Loucy (cell line): ENCODE measurements at regions not wholly inside any gene's neighbourhood (a gene's known extent, or its start where the extent isn't known, plus 50 kb on each side); places are given as distances from the start of the nearest gene placed in this dataset.

Source experiments
- H2AFZ ChIP-seq: fragments of 200-600 bp; sonication (generic); 2 replicates; pipeline ENCODE4 v1.6.0; 2016; ENCODE audit warnings: antibody characterized with exemption, mild to moderate bottlenecking, low read length, moderate library complexity
- H3F3A ChIP-seq: fragments of 200-600 bp; 2 replicates; pipeline ENCODE4 v1.6.0; 2016; ENCODE audit warnings: antibody characterized with exemption, low read depth, mild to moderate bottlenecking
- H3K27me3 ChIP-seq: fragments of 200-600 bp; sonication (generic); 2 replicates; pipeline ENCODE4 v1.6.1; 2014; ENCODE audit warnings: low read length, mild to moderate bottlenecking; ENCODE audit not compliant: insufficient read depth, poor library complexity, severe bottlenecking
- H3K36me3 ChIP-seq: fragments of 200-600 bp; sonication (generic); 2 replicates; pipeline ENCODE4 v1.6.1; 2016; ENCODE audit warnings: low read length; ENCODE audit not compliant: insufficient read depth
- H3K4me1 ChIP-seq: fragments of 200-600 bp; sonication (generic); 2 replicates; pipeline ENCODE4 v1.5.1; 2014; ENCODE audit warnings: low read length, mild to moderate bottlenecking; ENCODE audit not compliant: insufficient read depth, poor library complexity, severe bottlenecking
- H3K4me2 ChIP-seq: fragments of 200-600 bp; sonication (generic); 2 replicates; pipeline ENCODE4 v1.6.0; 2014; ENCODE audit warnings: antibody characterized with exemption, low read length, low read depth, mild to moderate bottlenecking; ENCODE audit not compliant: poor library complexity, severe bottlenecking
- H3K4me3 ChIP-seq: fragments of 200-600 bp; sonication (generic); 2 replicates; pipeline ENCODE4 v1.5.1; 2014; ENCODE audit warnings: low read length, mild to moderate bottlenecking, mixed read lengths; ENCODE audit not compliant: poor library complexity, severe bottlenecking
- H3K79me2 ChIP-seq: fragments of 200-600 bp; sonication (generic); 2 replicates; pipeline ENCODE4 v1.6.1; 2014; ENCODE audit warnings: low read length; ENCODE audit not compliant: insufficient read depth
- H3K9ac ChIP-seq: fragments of 200-600 bp; sonication (generic); 2 replicates; pipeline ENCODE4 v1.6.0; 2014; ENCODE audit warnings: mild to moderate bottlenecking, low read depth, low read length, moderate library complexity; ENCODE audit not compliant: poor library complexity, severe bottlenecking
- H3K9me2 ChIP-seq: fragments of 200-600 bp; sonication (generic); replicated peaks from 2 replicates; pipeline ENCODE4 v1.6.1; 2016; ENCODE audit warnings: low read depth, low read length, mixed read lengths
- H3K9me3 ChIP-seq: fragments of 200-600 bp; sonication (generic); 2 replicates; pipeline ENCODE4 v1.6.1; 2014; ENCODE audit warnings: mild to moderate bottlenecking, antibody characterized with exemption, low read length, low read depth; ENCODE audit not compliant: insufficient read depth
- H4K20me1 ChIP-seq: fragments of 200-600 bp; sonication (generic); 2 replicates; pipeline ENCODE4 v1.6.0; 2014; ENCODE audit warnings: antibody characterized with exemption, low read length, mild to moderate bottlenecking; ENCODE audit not compliant: insufficient read depth, poor library complexity, severe bottlenecking
- CTCF ChIP-seq: fragments of 200-600 bp; sonication (generic); conservative IDR thresholded peaks from 2 replicates; pipeline ENCODE4 v1.5.1; 2014; ENCODE audit warnings: mild to moderate bottlenecking, antibody characterized with exemption, low read length
- EZH2phosphoT487 ChIP-seq: fragments of 200-600 bp; IDR thresholded peaks from 2 replicates; pipeline ENCODE4 v1.6.1; 2018; ENCODE audit warnings: antibody characterized with exemption, mild to moderate bottlenecking, moderate library complexity, borderline replicate concordance

- TF ChIP-seq EZH2phosphoT487 (no peak), CTCF (no peak)
- no peaks in the 10 kb centered on the region for H3K9me3 ChIP-seq
Observed at GRCh38 chr18:43827311-43827710, 550.0 kb upstream of the SYT4 start.

DNA sequence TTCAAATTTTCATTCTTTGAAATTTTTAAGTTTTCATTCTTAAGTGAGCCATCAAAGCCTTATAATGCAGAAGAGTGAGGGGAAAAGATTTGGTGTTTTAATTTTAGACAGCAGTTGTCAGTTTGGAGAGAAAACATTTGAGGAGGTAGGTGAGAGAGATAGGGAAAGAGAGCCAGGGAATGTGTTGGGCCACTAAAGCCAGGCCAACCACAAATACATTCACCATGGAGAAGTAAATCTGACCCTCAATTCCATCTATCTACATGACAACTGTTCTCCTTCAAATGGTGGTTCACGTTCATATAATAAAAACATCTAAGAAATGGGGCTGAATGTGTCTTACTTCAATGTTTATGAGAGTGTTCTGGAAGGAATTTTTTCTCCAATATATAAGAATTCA, 553.0 kb upstream of the SYT4 start:
- Histone ChIP-seq H4K20me1 (no peaks in the 10 kb centered on the region), H3K36me3 (no peaks in the 10 kb centered on the region), H3K4me3 (no peak overlapping the region), H3K9me3 (no peaks in the 10 kb centered on the region), H3K4me1 (no peaks in the 10 kb centered on the region), H3K4me2 (no peak overlapping the region), H3K9ac (no peak overlapping the region), H3F3A (no peaks in the 10 kb centered on the region), H3K9me2 (no peaks in the 10 kb centered on the region), H3K27me3 (no peaks in the 10 kb centered on the region), H3K79me2 (no peaks in the 10 kb centered on the region), H2AFZ (no peak overlapping the region)
- TF ChIP-seq CTCF (no peak), EZH2phosphoT487 (no peak)

More at GRCh38 chr18:43827311-43827710, 550.0 kb upstream of the SYT4 start:
- Histone ChIP-seq H3K9ac (no peak overlapping the region), H3K36me3 (no peaks in the 10 kb centered on the region), H4K20me1 (no peaks in the 10 kb centered on the region), H3K79me2 (no peaks in the 10 kb centered on the region), H3K9me2 (no peaks in the 10 kb centered on the region; the same call in 1 of the 2 replicates), H2AFZ (no peak overlapping the region), H3K27me3 (no peaks in the 10 kb centered on the region), H3K4me2 (no peak overlapping the region), H3F3A (no peaks in the 10 kb centered on the region), H3K4me1 (no peaks in the 10 kb centered on the region), H3K4me3 (no peak overlapping the region)

- Histone ChIP-seq H3F3A (no peaks in the 10 kb centered on the region), H3K4me1 (no peaks in the 10 kb centered on the region), H3K4me2 (no peak overlapping the region), H2AFZ (no peak overlapping the region), H3K9me3 (no peaks in the 10 kb centered on the region), H3K4me3 (no peak overlapping the region), H3K79me2 (no peaks in the 10 kb centered on the region), H3K36me3 (no peaks in the 10 kb centered on the region), H3K9me2 (no peaks in the 10 kb centered on the region), H3K9ac (no peak overlapping the region), H3K27me3 (no peaks in the 10 kb centered on the region), H4K20me1 (no peaks in the 10 kb centered on the region)
- TF ChIP-seq EZH2phosphoT487 (no peak), CTCF (no peak)
Observed at GRCh38 chr18:43830947-43831346, 553.7 kb upstream of the SYT4 start.
